ENCODE measurements at regions not wholly inside any gene's neighbourhood (a gene's known extent, or its start where the extent isn't known, plus 50 kb on each side); places are given as distances from the start of the nearest gene placed in this dataset.
A peak's percentile ranks its signal among the peaks of the same experiment; 100 is the strongest.
"Not testable (repeated sequence)": the region's sequence is repeated elsewhere in the genome, so short reads cannot be mapped to it uniquely, and the experiment has no call there.

DNA sequence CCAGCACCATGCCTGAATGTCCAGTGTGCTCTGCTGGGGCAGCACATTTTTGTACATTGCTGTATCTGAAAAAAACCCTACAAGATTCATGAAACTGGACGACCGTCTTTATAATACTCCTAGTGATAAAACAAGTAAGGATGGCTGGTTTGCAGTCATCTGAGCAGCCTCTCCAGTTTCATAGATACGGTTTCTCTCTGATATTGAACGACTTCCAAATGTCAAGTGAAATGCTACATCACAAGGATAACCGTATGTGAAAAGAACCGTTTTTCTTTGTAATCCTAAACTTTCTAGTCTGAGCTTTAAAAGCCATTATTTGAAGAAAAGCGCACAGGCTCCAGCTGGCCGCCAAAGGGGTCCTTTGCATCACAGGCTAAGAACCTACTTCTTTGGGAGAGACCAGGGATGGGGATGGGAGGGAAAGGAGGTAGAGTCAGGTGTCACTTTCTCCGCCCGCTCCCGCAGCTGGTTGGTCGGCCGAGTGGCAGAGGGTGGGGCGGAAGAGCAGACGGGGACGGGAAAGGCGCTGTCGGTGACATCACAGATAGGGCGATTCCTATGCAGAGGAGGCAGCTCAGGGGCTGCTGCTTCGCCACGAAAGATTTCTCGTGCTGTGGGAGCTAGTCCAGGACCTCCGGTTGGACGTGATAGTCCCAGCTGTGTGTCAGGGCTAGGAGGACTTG is 180.4 kb upstream of the NOTCH2NLA start:
- not testable (repeated sequence) for DNase-seq

DNA sequence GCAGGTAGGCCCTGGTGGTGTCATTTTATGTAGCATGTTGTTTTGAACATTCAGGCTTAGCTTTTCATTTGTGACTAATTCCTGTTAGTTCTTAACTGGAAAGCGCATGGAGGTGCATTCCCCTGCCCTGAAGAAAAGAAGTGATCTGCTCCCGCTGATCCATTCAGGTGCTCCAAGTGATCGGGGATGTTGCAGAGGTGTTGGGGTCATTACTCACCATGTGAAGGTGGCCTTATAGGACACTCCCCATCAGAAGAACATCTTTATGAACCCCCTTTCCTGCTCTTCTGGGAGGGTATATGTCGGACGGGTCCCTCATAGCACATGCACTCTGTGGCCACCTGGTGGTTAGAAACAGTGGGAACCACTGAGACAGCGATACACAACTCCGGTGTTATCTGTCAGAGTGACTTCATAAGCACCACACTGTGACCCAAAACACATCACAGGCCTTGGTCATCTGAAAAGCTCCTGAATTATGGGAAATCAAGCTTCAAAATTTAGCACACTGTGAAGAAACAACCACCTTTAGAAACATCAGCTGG is 172.5 kb upstream of the NOTCH2NLA start:
- not testable (repeated sequence) for DNase-seq

DNA sequence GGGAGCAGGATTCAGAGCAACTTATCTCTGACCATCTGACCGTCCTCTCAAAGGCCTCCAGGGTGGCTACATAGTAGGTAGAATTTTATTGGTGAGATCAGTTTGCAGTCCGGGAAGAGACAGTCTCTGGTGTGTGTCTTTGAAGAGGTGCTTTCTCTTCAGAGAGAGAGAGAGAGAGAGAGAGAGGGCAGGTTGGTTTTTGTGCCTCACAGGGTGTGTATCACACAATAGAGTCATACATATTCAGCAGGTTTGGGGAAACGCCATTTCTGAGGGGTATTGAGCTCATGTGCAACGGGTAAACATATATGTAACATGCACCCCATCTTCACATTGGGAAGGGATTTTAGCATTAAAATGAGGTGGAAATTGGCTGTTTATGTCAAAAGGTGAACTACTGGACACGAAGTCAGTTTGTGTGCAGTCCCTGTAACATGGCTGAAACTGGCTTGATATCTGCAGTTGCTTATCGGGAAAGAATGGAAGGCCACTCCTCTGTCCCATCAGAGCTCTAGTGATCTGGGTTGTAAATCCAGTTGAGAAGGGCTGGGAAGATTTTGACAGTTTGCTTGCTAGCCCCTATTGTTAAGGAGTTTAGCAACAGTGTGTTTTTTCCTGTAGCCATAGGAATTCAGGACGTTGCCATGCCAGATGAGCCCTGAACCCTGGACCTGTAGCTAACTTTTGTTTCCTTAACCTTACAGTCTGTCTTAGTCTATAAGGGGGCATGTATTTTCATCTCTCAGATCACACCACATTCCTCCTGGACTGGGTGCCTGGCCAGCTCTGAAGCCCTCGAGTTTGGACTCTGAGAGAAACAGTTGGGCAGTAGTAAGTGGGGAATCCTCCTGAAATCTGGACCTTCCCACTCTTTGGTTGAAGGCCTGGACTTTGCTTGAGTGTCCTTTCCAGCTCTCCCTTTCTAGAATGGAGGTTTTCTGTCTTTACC is 171.6 kb upstream of the NOTCH2NLA start:
- DNase-seq, result not testable (repeated sequence)

DNA sequence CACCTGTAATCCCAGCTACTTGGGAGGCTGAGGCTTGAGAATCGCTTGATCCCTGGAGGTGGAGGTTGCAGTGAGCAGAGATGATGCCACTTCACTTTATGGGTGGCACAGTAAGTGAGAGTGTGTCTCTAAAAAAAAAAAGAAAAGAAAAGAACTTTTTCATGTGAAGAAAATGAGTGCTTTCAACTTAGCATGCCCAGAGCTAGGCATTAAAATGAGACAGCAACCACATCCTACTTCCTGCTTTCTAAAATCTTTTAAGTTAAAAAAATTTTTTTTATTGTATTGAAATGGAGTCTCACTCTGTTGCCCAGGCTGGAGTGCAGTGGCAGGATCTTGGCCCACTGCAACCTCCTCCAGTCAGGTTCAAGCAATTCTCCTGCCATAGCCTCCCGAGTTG is 170.4 kb upstream of the NOTCH2NLA start:
- not testable (repeated sequence) for DNase-seq

DNA sequence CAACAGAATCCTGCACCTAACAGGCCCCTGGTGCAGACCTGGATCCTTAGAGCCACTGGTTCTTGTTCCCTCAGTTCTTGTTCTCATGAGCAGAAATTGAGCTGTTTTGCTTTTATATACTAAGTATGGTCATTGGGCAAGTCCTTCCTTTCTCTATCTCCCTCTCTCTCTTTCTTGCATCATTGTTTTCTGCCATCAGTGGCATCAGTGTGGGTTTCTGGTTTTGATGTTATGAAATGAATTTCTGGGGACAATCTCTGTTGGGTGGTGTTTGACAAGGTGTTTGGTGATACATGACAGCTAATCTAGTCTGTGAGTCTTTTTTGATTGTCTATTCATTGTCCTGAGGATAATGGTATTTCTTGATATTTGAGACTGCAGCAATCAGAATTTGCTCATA is 168.0 kb upstream of the NOTCH2NLA start:
- not testable (repeated sequence) for DNase-seq

DNA sequence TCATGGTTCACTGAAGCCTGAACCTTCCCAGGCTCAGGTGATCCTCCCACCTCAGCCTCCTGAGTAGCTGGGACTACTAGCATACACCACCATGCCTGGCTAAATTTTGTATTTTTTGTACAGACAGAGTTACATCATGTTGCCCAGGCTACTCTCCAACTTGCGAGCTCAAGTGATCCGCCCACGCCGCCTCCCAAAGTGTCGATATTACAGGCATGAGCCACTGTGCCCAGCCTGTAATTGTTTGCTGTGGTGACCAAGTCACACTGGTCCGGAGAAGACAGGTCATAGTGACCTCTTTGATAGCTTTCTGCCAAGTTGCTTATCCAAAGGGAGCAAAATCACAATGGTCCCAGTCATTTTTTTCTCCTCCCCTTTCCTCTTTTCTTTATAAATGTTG is 167.4 kb upstream of the NOTCH2NLA start:
- DNase-seq, result not testable (repeated sequence)

DNA sequence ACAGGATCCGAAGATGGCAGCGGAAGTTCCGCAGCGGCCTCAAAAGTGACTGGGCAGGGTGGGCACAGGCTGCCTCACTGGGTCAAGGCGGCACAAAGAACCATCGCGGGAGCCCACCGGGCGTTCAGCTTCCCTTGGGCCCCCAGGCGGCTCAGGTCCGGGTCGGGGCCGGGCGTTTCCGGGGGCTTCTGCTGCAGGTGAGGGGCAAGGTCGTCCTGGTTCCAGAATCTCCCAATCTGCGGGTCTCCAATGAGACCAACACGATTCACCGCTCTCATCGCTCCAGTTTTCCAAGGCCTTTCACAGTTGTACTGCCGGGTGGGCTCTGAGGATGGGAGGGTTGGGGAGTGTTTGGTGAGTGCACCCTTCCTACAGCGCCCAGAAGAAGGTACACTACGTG is 165.0 kb upstream of the NOTCH2NLA start:
- DNase-seq, result not testable (repeated sequence)

DNA sequence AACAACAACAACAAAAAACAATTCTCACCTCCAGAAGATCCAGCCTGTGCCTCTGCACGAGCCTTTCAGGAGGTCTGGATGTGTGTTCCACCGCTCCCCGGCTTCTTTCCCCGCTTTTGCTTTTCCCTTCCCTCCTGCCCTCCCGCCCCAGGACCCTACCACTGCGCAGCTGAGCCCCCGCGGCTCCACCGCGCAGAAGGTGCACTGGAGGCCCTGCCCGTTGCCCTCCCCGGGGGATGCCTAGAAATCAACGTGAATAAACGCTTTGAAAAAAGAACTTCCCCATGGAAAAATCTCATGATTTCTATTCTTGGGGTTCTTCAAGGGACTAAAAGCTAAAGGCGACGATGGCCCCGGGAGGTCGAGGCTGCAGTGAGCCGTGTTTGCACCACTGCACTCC is 164.3 kb upstream of the NOTCH2NLA start:
- not testable (repeated sequence) for DNase-seq

DNA sequence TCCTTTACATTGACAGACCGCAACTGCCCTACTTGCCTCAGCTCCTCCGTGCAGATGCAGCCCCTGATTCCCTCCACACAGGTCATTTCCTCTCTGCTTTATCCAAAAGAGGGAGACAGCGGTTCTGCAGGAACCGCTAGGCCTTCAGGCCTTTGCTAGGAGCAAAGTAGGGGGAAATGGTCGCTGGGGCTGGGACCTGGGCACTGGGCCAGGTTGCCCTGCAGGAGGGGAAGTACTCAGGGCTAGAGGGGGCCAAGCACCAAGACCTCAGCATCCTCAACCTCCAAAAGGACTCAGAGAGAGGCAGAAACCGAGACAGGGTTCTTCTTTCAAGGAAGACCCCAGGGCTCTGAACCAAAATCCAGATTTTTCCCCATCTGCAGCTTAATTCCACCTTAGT is 160.4 kb upstream of the NOTCH2NLA start:
- not testable (repeated sequence) for DNase-seq

DNA sequence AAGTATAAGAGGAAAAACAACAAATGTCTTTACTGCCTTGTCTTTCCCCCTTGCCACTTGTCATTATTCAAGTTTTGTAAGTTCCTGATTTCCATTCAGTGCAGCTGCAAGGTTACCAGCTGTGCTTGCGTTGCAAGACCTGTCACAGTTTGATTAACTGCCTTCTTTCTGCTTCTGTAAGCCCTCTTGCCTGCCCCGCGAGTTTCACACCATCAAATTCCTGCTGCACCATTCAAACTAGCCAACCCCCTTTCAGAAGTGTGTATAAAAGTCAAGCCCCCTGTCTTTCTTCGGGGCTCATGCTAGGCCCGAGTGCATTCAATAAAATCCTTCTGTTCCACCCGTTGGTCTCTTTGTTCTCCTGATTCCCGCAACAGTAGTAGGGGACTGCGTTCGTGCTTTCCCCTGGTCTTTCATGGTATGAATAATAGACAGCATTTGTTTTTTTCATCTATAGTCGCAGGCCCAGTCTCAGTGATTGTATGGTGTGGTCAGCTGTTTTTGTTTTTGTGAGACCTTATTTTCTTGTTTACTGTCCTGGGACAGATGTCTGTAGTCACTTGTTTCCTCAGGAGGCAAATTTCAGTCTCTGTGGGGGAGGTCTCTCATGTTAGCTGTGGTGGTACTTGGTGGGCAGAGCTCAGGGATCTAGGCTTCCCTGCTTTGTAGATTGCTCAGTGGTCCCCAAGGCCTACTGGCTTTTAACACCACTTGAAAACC is 159.1 kb upstream of the NOTCH2NLA start:
- not testable (repeated sequence) for DNase-seq

DNA sequence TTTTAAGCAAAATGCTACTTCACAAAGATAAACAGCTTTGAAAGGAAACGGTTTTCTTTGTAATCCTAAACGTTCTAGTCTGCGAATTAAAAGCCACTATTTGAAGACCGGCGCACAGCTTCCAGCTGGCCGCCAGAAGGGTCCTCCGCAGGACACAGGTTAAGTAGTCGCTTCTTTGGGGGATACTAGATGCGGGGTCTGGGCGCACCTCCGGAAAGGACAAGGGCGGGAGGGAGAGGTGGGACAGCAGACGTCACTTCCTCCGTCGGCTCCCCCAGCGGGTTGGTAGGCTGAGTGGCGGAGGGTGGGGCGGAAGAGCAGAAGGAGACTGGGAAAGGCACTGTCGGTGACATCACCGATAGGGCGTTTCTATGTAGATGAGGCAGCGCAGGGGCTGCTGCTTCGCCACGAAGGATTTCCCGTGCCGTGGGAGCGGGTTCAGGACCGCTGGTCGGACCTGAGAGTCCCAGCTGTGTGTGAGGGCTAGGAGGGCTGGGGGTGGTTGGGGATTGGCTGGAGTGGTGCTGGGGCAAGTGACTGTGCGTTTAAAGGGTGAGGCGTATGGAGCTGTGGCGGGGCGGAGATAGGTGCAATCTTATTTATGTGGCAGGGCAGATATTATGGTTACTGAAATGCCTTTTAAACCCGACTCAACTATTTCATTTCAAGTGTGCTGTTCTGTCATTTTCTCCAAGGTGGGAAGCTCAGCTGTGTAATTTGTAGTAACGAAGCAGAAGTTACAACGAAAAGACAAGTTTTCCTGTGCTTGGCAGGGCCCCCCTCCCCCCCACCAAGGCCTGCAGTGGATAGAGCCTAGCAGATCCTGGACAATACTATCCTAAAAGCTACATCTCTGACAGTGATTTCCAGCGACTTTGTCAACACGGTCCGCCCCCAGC is 158.3 kb upstream of the NOTCH2NLA start:
- peak; percentile 95 for DNase-seq

DNA sequence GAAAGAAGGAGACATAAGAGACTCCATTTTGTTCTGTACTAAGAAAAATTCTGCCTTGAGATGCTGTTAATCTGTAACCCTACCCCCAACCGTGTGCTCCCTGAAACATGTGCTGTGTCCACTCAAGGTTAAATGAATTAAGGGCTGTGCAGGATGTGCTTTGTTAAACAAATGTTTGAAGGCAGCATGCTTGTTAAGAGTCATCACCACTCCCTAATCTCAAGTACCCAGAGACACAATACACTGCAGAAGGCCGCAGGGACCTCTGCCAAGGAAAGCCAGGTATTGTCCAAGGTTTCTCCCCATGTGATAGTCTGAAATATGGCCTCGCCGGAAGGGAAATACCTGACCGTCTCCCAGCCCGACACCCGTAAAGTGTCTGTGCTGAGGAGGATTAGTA is 152.4 kb upstream of the NOTCH2NLA start:
- not testable (repeated sequence) for DNase-seq

DNA sequence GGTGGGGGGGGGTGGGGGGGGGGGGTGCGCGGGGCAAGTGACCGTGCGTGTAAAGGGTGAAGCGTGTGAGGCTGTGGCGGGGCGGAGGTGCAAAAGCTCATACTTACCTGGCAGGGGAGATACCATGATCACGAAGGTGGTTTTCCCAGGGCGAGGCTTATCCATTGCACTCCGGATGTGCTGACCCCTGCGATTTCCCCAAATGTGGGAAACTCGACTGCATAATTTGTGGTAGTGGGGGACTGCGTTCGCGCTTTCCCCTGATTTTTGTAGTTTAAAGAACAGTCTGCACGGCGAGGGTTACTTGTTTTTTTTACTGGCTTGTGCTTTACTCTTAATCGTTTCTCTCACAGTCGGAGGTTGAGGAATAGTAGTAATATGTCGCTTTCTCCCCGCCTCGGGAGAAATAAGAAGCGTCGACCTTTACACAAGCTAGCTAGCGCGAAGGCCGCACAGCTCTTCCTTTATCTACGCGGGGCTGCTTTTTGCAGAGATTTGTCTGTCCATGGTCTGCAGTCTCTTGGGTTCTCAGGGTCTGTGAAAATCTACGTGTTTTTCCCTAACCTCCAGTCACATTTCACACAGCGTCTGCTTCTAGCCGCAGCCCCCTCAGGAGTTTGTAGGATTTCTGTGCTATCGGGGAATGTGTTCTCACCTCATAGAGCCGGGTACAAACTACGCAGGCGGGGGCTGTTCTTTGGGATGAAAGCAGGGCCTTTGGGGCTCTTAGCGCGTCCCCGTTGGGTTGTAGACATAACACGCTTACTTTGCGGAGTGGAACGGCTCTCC is 148.1 kb upstream of the NOTCH2NLA start:
- peak; percentile 97 for DNase-seq

DNA sequence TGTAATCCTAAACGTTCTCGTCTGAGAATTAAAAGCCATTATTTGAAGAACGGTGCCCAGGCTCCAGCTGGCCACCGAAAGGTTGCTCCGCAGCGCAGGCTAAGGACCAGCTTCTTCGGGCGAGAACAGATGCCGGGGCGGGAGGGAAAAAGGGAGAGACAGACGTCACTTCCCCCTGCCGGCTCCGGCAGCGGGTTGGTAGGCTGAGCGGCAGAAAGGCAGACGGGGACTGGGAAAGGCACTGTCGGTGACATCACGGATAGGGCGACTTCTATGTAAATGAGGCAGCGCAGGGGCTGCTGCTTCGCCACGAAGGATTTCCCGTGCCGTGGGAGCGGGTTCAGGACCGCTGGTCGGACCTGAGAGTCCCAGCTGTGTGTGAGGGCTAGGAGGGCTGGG is 147.5 kb upstream of the NOTCH2NLA start:
- DNase-seq, result peak; percentile 52

DNA sequence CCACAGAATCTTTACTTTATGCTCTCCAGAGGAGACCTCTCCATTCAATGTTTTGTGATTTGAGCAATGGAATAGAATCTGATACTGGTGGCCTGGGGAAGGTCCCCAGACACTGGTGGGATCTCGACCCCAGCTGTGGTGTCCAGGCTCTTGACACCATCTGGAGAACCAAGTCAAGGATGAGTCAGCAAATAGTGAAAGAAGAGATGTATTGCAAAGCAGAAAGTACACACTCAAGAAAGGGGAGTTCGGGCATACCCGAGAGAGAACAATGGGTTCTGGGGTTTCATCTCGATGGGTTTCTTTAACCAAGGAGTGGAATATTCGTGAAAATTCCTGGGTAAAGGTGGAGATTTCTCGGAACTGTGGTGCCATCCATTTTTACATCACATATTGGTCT is 146.3 kb upstream of the NOTCH2NLA start:
- DNase-seq, result not testable (repeated sequence)

DNA sequence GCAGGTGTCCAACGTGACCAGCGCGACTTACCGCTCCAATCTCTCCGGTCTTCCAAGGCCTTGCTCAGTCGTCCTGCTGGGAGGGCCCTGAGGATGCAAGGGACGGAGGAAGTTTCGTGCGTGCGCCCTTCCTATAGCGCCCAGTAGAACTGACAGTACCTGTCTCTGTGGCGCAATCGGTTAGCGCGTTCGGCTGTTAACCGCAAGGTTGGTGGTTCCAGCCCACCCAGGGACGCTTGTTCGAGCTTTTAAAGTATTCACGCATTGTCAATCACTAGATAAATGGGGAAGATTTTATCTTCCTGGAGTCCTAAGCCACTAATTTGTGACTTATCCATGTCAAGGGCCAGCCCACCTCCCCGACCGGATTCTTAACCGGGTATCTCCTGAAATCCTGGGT is 141.1 kb upstream of the NOTCH2NLA start:
- DNase-seq, result not testable (repeated sequence)

DNA sequence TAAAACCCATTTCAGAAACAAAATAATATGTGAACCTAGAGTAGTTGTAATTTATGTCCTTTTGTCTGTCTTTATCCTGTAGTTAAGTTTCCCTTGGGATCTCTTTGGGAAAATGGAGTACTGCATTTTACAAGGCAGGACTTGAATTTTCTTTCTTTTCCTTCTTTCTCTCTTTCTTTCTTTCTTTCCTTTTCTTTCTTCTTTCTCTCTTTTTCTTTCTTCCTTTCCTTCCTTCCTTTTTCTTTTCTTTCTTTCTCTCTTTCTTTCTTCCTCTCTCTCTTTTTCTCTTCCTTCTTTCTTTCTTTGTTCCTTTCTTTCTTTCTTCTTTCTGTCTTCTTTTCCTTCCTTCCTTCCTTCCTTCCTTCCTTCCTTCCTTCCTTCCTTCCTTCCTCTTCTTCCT is 126.6 kb upstream of the NOTCH2NLA start:
- not testable (repeated sequence) for DNase-seq

DNA sequence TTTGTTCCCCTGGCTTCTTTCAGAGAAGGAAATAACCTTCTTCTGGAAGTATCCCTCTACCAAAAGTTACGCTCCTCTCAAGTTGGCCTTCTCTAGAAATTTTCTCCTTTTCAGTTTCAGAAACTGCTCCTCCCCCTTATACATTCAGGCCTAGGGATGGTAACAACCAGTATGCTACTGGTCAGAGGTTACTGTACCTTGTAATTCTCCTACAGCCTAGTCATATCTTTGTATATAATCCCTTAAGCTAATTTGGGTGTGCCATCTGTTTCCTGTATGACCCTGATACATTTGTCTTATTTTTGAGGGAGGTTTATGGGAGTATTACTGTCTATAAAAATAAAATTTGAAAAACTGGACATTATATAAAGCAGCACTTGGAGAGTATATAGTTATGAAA is 98.0 kb upstream of the NOTCH2NLA start:
- DNase-seq, result not testable (repeated sequence)

DNA sequence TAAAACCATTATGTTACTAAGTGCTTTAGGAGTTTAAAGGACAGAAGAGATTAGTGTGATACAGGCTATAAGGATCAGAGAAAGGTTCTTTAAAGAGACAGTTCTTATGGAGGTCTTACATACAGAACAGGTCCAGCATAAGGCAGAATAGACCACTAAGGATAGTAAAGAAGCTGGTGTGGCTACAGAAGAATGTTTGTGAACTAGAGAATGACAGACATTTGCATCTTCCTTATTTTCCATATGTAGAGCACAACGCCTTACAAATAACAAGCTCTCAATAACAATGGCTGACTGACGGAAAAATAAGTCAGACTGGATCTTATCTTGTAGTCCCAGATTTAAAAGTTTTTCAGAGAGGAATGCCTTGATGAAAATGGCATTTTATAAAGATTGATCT is 95.6 kb upstream of the NOTCH2NLA start:
- DNase-seq, result not testable (repeated sequence)

DNA sequence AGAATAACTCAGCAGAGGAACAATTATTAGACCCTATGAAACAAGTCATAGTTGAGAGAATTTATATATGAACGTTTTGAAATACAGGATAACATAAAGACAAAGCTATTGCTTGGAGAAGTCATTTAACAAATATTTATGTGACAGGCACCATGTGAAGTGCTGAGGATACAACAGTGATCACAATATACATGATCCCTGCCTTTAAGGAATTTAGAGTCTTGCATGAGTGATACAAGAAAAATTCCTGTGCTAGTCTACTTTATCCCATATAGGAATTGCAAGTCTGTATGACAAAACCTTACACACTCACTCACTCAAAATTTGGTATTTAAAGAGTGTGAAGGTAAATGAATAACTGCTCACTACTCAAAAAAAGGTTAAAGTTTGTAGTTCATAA is 94.5 kb upstream of the NOTCH2NLA start:
- not testable (repeated sequence) for DNase-seq

Data from skin of body (tissue), 1 donor.